SK-N-MC (cell line): ENCODE measurements at regions not wholly inside any gene's neighbourhood (a gene's known extent, or its start where the extent isn't known, plus 50 kb on each side); places are given as distances from the start of the nearest gene placed in this dataset.

ENCODE experiments used
- DNase-seq: peaks from one replicate; pipeline ENCODE4 v3.0.0-alpha.2; 2011; ENCODE audit warnings: low read depth, low spot score
- H3K27ac ChIP-seq: fragments of 200-600 bp; sonication (generic); 2 replicates; pipeline ENCODE4 v1.5.1; 2016; ENCODE audit warnings: mixed run types
- H3K36me3 ChIP-seq: fragments of 200-600 bp; sonication (generic); 2 replicates; pipeline ENCODE4 v1.6.1; 2017; ENCODE audit warnings: antibody characterized with exemption, low read length, mixed read lengths; ENCODE audit not compliant: insufficient read depth
- H3K4me3 ChIP-seq: fragments of 200-600 bp; sonication (generic); 2 replicates; pipeline ENCODE4 v1.5.1; 2016
- H3K9ac ChIP-seq: fragments of 200-600 bp; sonication (generic); 2 replicates; pipeline ENCODE4 v1.8.0; 2017; ENCODE audit warnings: mixed run types, mixed read lengths; ENCODE audit not compliant: insufficient read length
- H3K9me3 ChIP-seq: fragments of 200-600 bp; sonication (generic); 2 replicates; pipeline ENCODE4 v1.6.1; 2017; ENCODE audit warnings: low read depth, mild to moderate bottlenecking, antibody characterized with exemption, low read length, moderate library complexity, mixed read lengths
- EZH2 ChIP-seq: fragments of 200-600 bp; sonication (generic); IDR thresholded peaks from one replicate; pipeline ENCODE4 v1.6.1; 2017; ENCODE audit warnings: antibody characterized with exemption
- FOXP2 ChIP-seq: optimal IDR thresholded peaks from 2 replicates; pipeline ENCODE3; 2011; ENCODE audit warnings: mild to moderate bottlenecking, moderate library complexity; ENCODE audit not compliant: insufficient read depth; ENCODE audit errors: extremely low read length, control extremely low read depth
- POLR2AphosphoS5 ChIP-seq: IDR thresholded peaks from 2 replicates; pipeline ENCODE4 v1.6.1; 2012; ENCODE audit warnings: mild to moderate bottlenecking, low read depth, low read length, borderline replicate concordance

GRCh38 chr3:152978152-152978551, 143.2 kb downstream of the P2RY1 start:
- Histone ChIP-seq H3K9me3 (no peaks in the 10 kb centered on the region), H3K4me3 (no peak overlapping the region), H3K9ac (no peak overlapping the region), H3K36me3 (no peaks in the 10 kb centered on the region), H3K27ac (no peak overlapping the region)
- no peak for DNase-seq
- no peak for TF ChIP-seq FOXP2
- TF ChIP-seq POLR2AphosphoS5 = no peak
- TF ChIP-seq EZH2 = no peak

DNA sequence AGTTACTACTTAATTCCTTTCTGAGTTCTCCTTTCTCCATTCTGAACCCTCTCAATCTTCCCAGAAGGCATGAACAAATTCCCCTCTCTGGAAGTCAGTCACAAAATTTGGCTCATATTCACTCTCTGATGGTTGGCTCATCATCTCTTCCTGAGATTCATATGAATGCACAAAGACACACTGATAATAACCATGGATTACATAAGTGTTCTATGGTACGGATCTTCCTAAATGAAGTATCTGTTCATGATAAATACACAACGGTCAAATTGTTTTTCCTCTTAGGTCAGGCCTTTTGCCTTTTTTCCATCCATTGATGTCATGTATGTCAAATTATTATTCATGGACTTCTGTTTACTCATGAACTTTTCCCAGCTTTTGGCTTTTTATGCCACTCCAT, 162.6 kb downstream of the P2RY1 start:
- TF ChIP-seq EZH2 (no peak), FOXP2 (no peak), POLR2AphosphoS5 (no peak)
- no peak overlapping the region for H3K4me3 ChIP-seq
- H3K36me3 ChIP-seq = no peaks in the 10 kb centered on the region
- DNase-seq = no peak
- no peak overlapping the region for H3K9ac ChIP-seq
- H3K9me3 ChIP-seq = no peaks in the 10 kb centered on the region
- no peak overlapping the region for H3K27ac ChIP-seq

DNA sequence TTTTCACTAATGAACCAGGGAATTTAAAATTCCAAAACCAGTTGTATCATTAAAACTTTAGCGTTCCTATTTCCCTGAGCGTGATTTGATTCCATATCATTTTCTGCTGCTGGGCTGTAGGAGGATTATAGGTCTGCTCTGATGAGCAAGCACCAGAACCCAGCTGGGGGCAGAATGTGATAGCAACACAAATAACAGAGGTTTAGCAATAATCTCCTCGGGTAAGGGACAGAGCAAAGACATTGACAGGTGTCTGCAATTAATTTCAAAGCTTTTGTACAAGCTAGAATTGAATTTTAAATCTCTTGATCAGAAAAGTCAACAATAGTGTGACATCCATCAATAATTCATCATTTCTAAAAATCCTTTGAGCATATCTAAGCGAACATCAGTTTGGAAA, 163.4 kb upstream of the RAP2B start:
- Histone ChIP-seq H3K27ac (no peak overlapping the region), H3K9me3 (no peaks in the 10 kb centered on the region), H3K9ac (no peak overlapping the region), H3K4me3 (no peak overlapping the region), H3K36me3 (no peaks in the 10 kb centered on the region)
- DNase-seq = no peak
- TF ChIP-seq POLR2AphosphoS5 (no peak), FOXP2 (no peak), EZH2 (no peak)

DNA sequence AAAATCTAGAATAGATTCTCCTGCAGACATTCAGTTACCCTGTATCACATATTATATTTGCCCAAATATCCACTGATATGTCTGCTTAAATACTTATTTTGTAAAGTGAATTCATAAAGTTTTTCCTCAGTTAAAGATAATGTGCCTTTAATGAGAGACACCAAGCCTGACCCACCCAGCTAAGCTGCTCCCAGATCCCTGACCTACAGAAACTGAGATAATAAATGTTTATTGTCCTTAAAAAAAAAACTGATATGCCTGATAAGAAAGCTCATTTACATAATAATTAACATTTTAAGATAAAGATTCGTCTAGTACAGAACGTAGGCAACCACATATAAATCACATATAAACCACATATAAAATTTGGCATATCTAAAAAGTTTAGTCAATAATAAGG, 161.7 kb upstream of the RAP2B start:
- Histone ChIP-seq H3K9ac (no peak overlapping the region), H3K9me3 (no peaks in the 10 kb centered on the region), H3K36me3 (no peaks in the 10 kb centered on the region), H3K27ac (no peak overlapping the region), H3K4me3 (no peak overlapping the region)
- no peak for TF ChIP-seq FOXP2
- no peak for TF ChIP-seq EZH2
- TF ChIP-seq POLR2AphosphoS5 = no peak
- DNase-seq = no peak

DNA sequence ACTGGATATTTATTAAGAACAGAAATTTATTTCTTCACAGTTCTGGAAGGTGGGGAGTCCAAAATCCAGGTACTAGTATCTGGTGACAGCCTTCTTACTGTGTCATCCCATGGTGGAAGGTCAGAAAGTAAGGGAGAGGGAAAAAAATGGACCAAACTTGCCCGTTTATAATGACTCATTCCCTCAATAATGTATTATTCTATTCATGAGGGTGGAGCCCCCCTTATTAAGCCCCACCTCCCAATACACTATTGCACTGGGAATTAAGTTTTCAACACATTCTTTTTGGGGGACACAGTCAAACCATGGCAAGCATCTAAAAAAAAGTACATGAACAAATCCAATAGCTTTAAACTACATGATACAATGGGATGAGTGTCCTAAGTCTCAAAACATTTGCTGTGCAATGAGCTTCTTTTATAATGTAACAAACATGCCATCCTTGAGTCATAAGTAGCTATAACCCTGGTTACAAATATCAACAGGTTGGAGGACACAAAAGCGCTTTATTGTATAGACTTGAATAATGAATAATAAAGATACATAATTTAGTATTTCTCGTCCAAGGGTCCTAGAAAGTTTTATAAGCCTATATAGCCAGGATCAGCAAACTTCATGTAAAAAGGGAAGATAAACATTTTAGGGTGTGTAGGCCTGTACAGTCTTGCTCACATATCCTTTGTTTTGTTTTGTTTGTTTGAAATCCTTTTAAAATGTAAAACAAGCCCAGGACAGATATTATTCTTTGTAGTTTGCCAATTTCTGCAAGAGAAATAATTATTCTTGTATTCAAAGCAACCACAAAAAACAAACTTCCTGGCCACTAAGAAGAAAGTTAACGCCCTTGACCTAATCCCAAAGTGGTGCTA, 160.6 kb upstream of the RAP2B start:
- no peak for DNase-seq
- Histone ChIP-seq H3K4me3 (no peak overlapping the region), H3K9ac (no peak overlapping the region), H3K36me3 (no peaks in the 10 kb centered on the region), H3K27ac (no peak overlapping the region), H3K9me3 (no peaks in the 10 kb centered on the region)
- TF ChIP-seq EZH2 = no peak
- no peak for TF ChIP-seq FOXP2
- TF ChIP-seq POLR2AphosphoS5 = no peak

DNA sequence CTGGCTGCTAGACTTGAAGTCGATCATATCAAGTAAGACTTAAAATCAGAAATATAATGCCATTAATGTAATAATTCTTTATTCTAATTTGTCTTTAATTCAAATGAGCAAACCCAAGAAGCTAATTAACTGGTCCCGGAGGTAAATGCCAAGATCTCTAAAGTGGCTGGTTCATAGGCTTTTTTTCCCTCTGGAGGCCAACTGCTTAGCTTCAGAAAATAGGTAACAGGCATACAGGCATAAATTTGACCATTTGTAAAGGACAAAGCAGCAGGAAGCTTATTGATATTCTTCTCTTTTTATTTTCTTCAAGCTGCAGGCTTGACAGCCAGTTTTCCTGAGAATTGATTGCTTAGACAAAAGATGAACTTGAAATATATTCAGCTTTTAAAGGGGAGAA, 158.6 kb upstream of the RAP2B start:
- Histone ChIP-seq H3K4me3 (no peak overlapping the region), H3K36me3 (no peaks in the 10 kb centered on the region), H3K9me3 (no peaks in the 10 kb centered on the region), H3K27ac (no peak overlapping the region), H3K9ac (no peak overlapping the region)
- DNase-seq = no peak
- TF ChIP-seq FOXP2 = no peak
- no peak for TF ChIP-seq POLR2AphosphoS5
- TF ChIP-seq EZH2 = no peak

DNA sequence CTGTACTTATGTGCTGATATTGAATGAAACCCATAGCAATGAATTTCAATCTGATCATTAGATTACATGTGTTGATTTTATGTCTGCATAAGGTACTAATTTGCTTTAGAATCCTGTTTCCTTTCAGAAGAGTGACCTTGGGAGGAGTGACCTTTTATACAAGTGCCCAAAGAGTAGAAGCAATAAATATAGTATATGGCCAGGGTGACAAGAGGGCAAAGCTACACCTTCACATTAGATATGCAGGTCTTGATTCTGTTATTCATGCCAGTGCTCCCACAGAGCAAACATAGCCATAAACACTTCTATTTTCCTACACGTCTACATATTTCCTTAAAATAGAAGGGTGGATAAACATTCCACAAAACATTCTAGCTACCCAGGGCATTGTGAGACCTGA, 158.2 kb upstream of the RAP2B start:
- no peak for TF ChIP-seq FOXP2
- no peaks in the 10 kb centered on the region for H3K9me3 ChIP-seq
- no peaks in the 10 kb centered on the region for H3K36me3 ChIP-seq
- H3K27ac ChIP-seq = no peak overlapping the region
- no peak overlapping the region for H3K9ac ChIP-seq
- no peak for DNase-seq
- H3K4me3 ChIP-seq = no peak overlapping the region

DNA sequence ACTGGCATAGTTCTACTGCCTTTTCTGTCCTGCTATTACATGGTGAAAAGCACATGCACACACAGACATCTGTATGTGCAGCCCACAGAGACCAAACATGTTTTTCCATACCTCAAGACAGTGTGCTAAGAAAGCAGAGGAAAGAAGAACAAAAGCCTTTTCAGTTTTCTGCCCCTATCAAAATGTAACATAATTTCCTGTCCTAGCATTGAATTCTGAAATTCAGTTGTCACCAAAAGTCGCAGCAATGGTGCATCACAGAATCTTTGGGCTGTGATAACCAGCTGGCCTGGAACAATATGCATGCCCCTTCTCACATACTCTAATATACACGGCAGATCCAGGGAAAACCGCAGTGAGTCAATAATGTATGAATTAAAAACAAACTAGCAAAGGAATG, 153.8 kb upstream of the RAP2B start:
- no peak for DNase-seq
- Histone ChIP-seq H3K9me3 (no peaks in the 10 kb centered on the region), H3K4me3 (no peak overlapping the region), H3K36me3 (no peaks in the 10 kb centered on the region), H3K9ac (no peak overlapping the region), H3K27ac (no peak overlapping the region)
- TF ChIP-seq POLR2AphosphoS5 (no peak), EZH2 (no peak), FOXP2 (no peak)

GRCh38 chr3:153023896-153024295, 138.1 kb upstream of the RAP2B start:
- Histone ChIP-seq H3K4me3 (no peak overlapping the region), H3K9me3 (no peaks in the 10 kb centered on the region), H3K27ac (no peak overlapping the region), H3K9ac (no peak overlapping the region), H3K36me3 (no peaks in the 10 kb centered on the region)
- TF ChIP-seq FOXP2 (no peak), POLR2AphosphoS5 (no peak), EZH2 (no peak)
- DNase-seq = no peak
